Gastroesophageal sphincter (tissue), 3 donors: ENCODE measurements at regions not wholly inside any gene's neighbourhood (a gene's known extent, or its start where the extent isn't known, plus 50 kb on each side); places are given as distances from the start of the nearest gene placed in this dataset.

ENCODE experiments used
- CTCF ChIP-seq, 4 experiments: fragments of 200-600 bp in 2 of 4; fragments of 450-650 bp in 2 of 4; sonication (generic) in 1 of 4; IDR thresholded peaks; one replicate each; pipeline ENCODE4 v1.5.1; 2017 to 2019; ENCODE audit warnings: antibody characterized with exemption in 4 of 4, mild to moderate bottlenecking in 2 of 4, moderate library complexity in 2 of 4
- EP300 ChIP-seq: sonication (generic); formaldehyde crosslinking; IDR thresholded peaks from one replicate; pipeline ENCODE4 v1.6.1; 2017; ENCODE audit warnings: antibody characterized with exemption, mild to moderate bottlenecking
- POLR2A ChIP-seq, 2 donors: fragments of 450-650 bp; IDR thresholded peaks; one replicate each; pipeline ENCODE4 v1.6.1; 2017; ENCODE audit warnings: antibody characterized with exemption in 2 of 2, mild to moderate bottlenecking in 2 of 2, moderate library complexity in 1 of 2
- POLR2AphosphoS5 ChIP-seq: sonication (generic); formaldehyde crosslinking; IDR thresholded peaks from one replicate; pipeline ENCODE4 v1.6.1; 2017; ENCODE audit warnings: antibody characterized with exemption

GRCh38 chr16:54805648-54806047 is 125.0 kb upstream of the IRX5 start:
- TF ChIP-seq CTCF (IDR thresholded peaks at IDR 0.05), result no peak
- TF ChIP-seq POLR2A (IDR thresholded peaks at IDR 0.05), result no peak
- no peak for TF ChIP-seq EP300
- no peak for TF ChIP-seq POLR2AphosphoS5
